NCI-H1105 (cell line): ENCODE measurements at regions not wholly inside any gene's neighbourhood (a gene's known extent, or its start where the extent isn't known, plus 50 kb on each side); places are given as distances from the start of the nearest gene placed in this dataset.
"Not testable (repeated sequence)": the region's sequence is repeated elsewhere in the genome, so short reads cannot be mapped to it uniquely, and the experiment has no call there.

Source experiments
- DNase-seq: peaks from one replicate; lab custom pipeline; 2025; lab: John Stamatoyannopoulos, UW

- not testable (repeated sequence) for DNase-seq
Measured at GRCh38 chr14:106355007-106355791, 828.8 kb downstream of the TMEM121 start.

DNA sequence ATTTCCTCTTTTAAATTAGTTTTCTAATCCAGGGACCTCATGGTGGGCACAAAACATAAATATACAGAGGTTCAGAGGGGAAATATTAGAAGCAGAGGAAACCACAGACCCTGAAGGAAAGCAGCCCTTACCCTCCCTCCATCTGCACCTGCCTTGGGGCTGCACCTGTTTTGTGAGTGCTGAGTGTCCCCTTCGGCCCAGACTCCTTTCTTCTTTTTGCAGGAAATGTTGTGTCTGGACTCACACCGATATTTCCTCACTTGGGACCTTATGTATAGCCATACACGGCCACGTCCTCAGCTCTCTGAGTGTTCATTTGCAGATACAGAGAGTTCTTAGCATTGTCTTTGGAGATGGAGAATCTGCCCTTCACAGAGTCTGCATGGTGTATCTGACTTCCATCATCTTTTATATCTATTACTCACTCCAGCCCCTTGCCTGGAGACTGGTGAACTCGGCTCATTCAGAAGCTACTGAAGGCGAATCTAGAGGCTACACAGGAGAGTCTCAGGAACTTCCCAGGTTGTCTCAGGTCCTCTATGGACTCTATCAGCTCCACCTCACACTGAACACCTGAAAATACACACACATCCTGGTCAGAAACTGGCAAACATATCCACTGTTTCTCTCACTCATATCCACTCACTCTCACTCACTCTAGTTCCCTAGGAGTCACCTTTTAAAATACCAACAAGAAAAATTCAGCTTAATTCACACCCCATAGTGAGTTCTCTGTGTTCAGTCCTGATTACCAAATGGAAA is 829.7 kb downstream of the TMEM121 start:
- not testable (repeated sequence) for DNase-seq

DNA sequence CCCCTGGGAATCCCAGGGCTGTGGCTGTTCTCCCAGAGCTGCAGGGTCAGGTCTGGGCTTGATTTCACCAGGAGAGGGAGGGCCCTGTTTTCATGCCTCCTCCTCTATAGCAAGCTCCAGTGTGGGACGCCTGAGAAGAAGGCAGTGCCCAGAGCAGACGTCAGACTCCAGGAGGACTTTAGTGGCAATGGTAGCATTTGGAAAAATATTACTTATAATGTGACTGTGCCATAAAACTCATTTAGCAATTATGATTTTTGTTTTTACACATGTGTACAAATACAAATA is 830.2 kb downstream of the TMEM121 start:
- DNase-seq = not testable (repeated sequence)

GRCh38 chr14:106359157-106359887 is 832.9 kb downstream of the TMEM121 start:
- DNase-seq = not testable (repeated sequence)

DNA sequence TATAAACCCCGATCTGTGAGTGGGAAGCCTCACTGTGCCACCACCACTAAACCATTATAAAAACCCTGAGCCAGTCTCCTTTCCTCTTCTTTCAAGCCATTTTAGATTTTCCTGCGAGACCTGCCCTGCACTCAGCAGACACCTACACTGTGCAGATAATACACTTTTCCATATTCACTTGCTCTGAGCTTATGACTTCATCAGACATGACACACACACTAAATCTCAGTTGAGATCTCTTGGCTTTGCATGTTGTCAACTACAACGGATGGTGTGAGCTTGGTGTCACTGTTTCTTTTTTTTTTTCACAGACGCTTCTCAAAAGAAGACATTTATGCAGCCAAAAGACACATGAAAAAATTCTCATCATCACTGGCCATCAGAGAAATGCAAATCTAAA is 839.0 kb downstream of the TMEM121 start:
- DNase-seq = not testable (repeated sequence)

DNA sequence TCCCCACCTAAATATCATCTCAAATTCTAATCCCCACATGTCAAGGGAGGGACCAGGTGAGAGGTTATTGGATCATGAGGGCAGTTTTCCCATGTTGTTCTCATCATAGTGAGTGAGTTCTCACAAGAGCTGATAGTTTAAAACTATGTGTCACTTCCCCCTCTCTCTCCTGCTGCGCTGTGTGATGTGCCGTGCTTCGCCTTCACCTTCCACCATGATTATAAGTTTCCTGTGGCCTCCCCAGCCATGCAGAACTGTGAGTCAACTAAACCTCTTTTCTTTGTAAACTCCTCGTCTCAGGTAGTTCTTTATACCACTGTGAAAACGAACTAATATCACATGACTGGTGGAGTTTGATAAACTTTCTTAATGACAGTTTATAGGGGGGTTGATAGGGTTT is 839.5 kb downstream of the TMEM121 start:
- DNase-seq = not testable (repeated sequence)

DNA sequence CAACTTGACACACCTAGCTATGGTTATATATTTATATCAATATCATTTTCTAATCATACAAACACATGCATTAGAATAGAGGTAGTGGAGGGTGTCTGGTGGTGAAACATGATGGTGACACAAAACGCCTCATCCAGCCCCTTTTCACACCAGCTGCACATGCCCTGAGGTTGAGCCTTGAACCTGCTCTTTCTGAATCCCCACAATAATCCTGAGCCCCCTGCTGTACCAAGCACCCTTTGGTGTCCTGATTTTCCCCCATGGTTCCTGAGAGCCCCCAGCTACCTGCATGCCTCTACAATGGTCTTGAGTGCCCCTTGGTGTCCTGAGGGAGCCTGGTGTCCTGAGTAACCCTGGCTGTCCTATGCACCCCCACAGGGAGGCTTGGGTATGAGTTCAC is 840.6 kb downstream of the TMEM121 start:
- not testable (repeated sequence) for DNase-seq

DNA sequence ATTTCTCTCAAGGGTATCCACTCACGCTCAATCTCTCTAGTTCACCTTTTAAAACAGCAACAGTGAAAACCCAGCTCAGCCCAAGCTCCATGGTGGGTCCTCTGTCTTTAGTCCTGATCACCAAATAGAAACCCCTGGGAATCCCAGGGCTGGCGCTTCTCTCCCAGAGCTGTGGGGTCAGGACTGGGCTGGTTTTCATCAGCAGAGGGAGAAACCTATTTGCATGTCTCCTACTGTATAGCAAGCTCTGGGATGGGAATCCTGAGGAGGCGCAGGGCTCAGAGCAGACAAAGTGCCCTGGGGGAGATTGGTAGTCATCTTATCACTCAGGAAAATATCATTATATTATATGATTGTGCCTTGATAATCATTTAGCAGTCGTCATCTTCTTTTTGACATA is 843.1 kb downstream of the TMEM121 start:
- DNase-seq = not testable (repeated sequence)

GRCh38 chr14:106372870-106373652 is 846.7 kb downstream of the TMEM121 start:
- peak; percentile 87 for DNase-seq

- not testable (repeated sequence) for DNase-seq
Measured at GRCh38 chr14:106373653-106374110, 847.3 kb downstream of the TMEM121 start.

GRCh38 chr14:106377432-106377831 is 851.0 kb downstream of the TMEM121 start:
- DNase-seq = no peak

DNA sequence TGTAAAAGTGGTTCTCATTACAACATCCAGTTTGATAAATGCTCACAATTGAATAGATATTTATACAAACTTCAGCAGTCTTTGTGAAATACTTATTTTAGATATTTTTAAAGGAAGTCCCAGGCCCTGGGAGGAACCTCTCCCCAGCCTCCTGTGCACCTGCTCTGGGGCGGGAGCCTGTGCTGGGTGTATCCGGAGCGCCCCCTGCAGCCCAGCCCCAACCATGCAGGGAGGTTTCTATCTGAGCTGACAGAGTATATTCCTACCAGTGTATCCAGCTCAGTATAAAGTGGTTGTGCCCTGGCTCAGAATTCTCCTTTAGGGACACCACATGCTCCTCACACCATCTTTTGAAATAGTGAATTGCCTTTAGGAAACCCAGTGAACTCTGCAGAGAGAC is 851.8 kb downstream of the TMEM121 start:
- DNase-seq = no peak

- DNase-seq = no peak
Measured at GRCh38 chr14:106380740-106381139, 854.4 kb downstream of the TMEM121 start.

DNA sequence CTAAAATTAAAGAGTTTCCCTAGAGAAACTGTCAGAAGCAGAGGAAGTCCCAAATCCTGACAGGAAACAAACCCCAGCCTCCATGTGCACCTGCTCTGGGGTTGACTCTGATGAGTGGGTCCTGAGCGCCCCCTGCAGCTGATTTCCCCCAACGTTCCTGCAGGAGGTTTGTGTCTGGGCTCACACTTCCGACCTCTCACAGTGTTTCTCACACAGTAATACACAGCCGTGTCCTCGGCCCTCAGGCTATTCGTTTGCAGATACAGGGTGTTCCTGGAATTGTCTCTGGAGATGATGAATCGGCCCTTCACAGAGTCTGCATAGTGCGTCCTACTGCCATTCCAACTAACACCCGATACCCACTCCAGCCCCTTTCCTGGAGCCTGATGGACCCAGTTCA is 862.8 kb downstream of the TMEM121 start:
- not testable (repeated sequence) for DNase-seq

GRCh38 chr14:106390401-106390800 is 864.0 kb downstream of the TMEM121 start:
- no peak for DNase-seq

- no peak for DNase-seq
Measured at GRCh38 chr14:106390947-106391346, 864.6 kb downstream of the TMEM121 start.

GRCh38 chr14:106393742-106394141 is 867.4 kb downstream of the TMEM121 start:
- no peak for DNase-seq

DNA sequence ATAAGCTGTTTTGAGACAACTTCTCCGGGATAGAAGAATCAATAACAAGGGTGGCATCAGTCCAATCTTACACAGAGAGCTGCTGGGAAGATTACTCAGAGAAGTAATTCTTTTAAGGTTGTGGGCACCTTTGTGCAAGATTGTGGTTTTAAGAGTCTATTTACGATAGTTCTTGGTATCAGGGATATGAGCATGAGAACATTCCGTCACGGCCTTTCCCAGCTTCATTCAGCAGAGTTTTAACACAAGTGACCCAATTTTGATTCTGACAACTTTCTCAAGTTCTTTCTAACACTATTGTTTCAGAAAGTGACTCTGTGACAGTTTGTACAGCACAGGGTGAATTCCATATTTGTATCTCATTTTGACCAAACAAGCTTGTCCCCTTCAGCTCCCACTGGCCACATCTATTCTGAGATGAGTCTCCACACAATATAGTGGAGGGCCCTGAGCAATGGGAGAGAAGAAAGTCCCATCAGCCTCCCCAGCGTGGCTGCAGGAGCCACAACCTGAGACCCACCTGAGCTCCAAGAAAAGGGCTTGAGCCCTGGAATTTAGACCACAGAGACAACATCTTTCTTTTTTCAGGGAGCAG is 869.2 kb downstream of the TMEM121 start:
- no peak for DNase-seq

DNA sequence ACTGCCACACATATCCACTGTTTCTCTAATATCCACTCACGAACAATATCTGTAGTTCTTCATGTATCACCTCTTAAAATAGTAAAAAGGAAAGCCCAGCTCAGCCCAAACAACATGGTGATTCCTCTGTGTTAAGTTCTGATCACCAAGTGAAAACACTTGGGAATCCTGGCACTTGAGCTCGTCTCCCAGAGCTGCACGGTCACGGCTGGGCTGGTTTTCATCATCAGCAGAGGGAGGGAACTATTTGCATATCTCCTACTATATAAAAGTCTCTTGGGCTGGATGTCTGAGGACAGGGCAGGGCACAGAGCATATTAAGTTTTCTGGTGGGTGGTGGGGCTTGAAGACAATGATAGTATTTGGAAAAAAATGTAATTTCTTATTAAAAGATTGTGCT is 870.6 kb downstream of the TMEM121 start:
- no peak for DNase-seq

DNA sequence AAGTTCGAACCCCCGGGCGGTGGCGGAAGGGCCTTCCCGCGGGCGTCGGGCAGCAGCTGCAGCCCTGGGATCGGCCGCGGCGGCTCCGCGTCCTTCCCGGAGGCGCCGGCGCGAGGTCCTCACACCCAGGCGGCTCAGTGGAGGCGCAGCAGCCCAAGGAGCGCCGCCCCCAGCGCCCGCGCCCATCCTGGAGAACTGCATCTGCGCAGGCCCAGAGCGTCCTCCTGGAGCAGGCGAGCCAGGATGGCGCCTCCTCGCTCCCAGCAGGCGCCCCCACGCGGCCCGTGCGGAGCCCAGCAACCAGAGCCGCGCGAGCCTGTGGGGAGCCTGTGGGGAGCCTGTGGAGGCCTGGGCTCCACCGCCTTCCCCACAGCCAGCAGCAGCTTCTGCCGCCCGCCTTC is 872.5 kb downstream of the TMEM121 start:
- DNase-seq = not testable (repeated sequence)

DNA sequence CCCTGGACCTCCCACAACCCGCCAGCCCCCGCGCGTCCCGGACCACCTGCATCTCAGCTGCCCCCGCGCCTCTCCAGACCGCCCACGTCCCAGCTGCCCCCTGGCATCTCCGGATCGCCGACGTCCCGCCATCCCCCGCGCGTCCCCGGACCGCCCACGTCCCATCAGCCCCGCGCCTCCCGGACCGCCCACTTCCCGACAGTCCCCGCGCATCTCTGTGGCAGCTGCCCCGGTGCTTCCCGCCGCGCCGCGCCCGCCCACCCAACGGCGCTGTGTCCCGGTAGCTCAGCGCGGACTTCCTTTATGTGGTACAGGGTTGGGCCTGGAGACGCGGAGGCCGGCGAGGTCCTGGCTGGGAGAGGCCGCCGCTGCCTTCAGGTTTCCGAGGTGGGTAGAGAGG is 874.9 kb downstream of the TMEM121 start:
- not testable (repeated sequence) for DNase-seq
